GM18858 (cell line): ENCODE measurements at regions not wholly inside any gene's neighbourhood (a gene's known extent, or its start where the extent isn't known, plus 50 kb on each side); places are given as distances from the start of the nearest gene placed in this dataset.
"Not testable (repeated sequence)": the region's sequence is repeated elsewhere in the genome, so short reads cannot be mapped to it uniquely, and the experiment has no call there.

Experiments
- ATAC-seq: cut with Tn5 transposase; IDR thresholded peaks from one replicate; pipeline ENCODE4 v1.9.1; 2021; ENCODE audit not compliant: unreplicated experiment

GRCh38 chr6:8361259-8361658 is 74.1 kb downstream of the SLC35B3 start:
- no peak for ATAC-seq

- no peak for ATAC-seq
Observed at GRCh38 chr6:8352966-8353340, 82.4 kb downstream of the SLC35B3 start.

GRCh38 chr6:8352335-8352965 is 82.9 kb downstream of the SLC35B3 start:
- no peak for ATAC-seq

- ATAC-seq, result no peak
Observed at GRCh38 chr6:8343600-8343999, 91.7 kb downstream of the SLC35B3 start.

GRCh38 chr6:8342241-8342819 is 93.0 kb downstream of the SLC35B3 start:
- no peak for ATAC-seq

GRCh38 chr6:8337147-8337546 is 98.2 kb downstream of the SLC35B3 start:
- peak; percentile 55 for ATAC-seq

GRCh38 chr6:8336406-8337057 is 98.8 kb downstream of the SLC35B3 start:
- peak; percentile 19 for ATAC-seq

- ATAC-seq, result no peak
Observed at GRCh38 chr6:8335896-8336295, 99.4 kb downstream of the SLC35B3 start.

GRCh38 chr6:8335381-8335780 is 100.0 kb downstream of the SLC35B3 start:
- ATAC-seq, result no peak

GRCh38 chr6:8334113-8334512 is 101.2 kb downstream of the SLC35B3 start:
- ATAC-seq, result no peak

- ATAC-seq, result no peak
Observed at GRCh38 chr6:8329562-8329961, 105.8 kb downstream of the SLC35B3 start.

- no peak for ATAC-seq
Observed at GRCh38 chr6:8325743-8326142, 109.6 kb downstream of the SLC35B3 start.

GRCh38 chr6:8322659-8323058 is 112.7 kb downstream of the SLC35B3 start:
- no peak for ATAC-seq

GRCh38 chr6:8321671-8322404 is 113.5 kb downstream of the SLC35B3 start:
- ATAC-seq, result no peak

- ATAC-seq, result no peak
Observed at GRCh38 chr6:8315154-8315553, 120.2 kb downstream of the SLC35B3 start.

GRCh38 chr6:8301502-8301901 is 133.8 kb downstream of the SLC35B3 start:
- ATAC-seq, result no peak

GRCh38 chr6:8299034-8299433 is 136.3 kb downstream of the SLC35B3 start:
- no peak for ATAC-seq

GRCh38 chr6:8282946-8283345 is 152.4 kb downstream of the SLC35B3 start:
- not testable (repeated sequence) for ATAC-seq

GRCh38 chr6:8282380-8282779 is 153.0 kb downstream of the SLC35B3 start:
- no peak for ATAC-seq

GRCh38 chr6:8279041-8279805 is 156.1 kb downstream of the SLC35B3 start:
- no peak for ATAC-seq

GRCh38 chr6:8278562-8278961 is 156.8 kb downstream of the SLC35B3 start:
- no peak for ATAC-seq
